G401 (cell line): ENCODE measurements at regions not wholly inside any gene's neighbourhood (a gene's known extent, or its start where the extent isn't known, plus 50 kb on each side); places are given as distances from the start of the nearest gene placed in this dataset.

Source experiments
- DNase-seq: peaks from one replicate; pipeline ENCODE4 v3.0.0-alpha.2; 2015; ENCODE audit warnings: low spot score
- in situ Hi-C: cut with HindIII; loops from 2 replicates; pipeline ENCODE4 v1.10.0; 2016; ENCODE audit warnings: low sequenced_read_pairs, mixed read lengths

GRCh38 chr1:39106801-39107327 is 80.7 kb downstream of the NDUFS5 start:
- DNase-seq: no peak
- in situ Hi-C loops: no loop called here

DNA sequence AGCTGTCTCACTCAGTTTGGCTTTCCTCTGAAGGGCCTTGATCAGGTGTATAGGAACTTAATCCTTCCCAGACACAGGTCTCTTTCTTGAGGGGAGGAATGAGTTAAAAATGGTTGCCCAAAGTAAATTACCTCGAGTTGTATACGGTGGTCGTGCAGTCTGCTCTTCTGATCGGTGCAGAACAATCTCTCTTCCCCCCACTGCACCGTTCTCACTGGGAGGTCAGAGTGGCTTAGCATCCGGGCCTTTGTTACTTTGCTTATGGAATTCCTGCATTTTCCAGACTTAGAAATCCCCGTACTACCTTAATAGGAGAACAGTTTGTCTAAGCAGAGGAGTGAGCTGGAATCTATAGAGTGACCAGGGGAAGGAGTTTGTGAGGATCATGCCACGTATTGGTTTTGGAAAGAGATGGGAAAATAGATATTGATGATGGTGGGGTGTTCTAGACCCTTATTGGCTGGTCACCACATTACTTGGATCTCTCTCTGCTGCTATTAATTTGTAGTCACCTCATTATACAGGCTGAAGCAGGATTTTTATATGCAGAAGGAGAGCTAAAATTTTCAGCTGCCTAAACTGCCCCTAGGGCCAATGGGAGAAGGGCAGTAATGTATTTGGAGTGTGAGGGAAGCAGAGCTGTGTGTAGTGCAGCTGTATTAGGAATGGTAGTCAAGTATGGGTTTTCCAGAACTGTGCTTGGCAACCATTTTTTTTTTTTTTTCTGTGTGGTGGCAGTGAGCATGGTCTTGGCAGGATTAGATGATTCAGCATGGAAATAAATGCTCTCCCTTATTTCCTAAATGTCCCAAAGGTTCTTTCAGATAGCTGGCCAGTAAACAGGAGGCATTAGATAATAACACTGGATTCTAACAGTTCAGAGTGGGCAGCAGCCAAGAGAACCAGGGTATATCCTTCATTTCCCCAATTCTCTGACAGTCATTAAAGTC is 81.5 kb downstream of the NDUFS5 start:
- no peak for DNase-seq
- in situ Hi-C loops: no loop called here

- in situ Hi-C loops: no loop called here
- DNase-seq: no peak
These were observed 83.5 kb downstream of the NDUFS5 start for GRCh38 chr1:39109644-39110043.

DNA sequence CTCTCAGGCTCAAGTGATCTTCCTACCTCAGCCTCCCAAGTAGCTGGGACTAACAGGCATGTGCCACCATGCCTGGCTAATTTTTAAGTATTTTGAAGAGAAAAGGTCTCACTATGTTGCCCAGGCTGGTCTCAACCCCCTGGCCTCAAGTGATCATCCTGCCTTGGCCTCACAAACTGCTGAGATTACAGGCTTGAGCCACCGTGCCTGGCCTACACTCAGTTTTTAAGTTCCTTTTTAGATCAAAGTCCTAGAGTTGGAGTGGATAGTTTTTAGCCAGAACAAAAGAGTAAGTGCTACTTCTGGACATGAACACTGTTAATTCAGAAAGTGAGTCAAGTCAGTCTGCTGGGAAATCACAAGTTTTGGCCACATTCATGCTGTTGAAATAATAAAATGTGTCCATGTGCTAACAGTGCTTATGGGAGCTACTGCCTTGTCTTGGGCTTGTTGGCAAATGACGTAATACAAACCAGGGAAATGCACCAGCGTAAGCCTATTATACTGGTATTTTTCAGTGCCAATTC is 84.2 kb downstream of the NDUFS5 start:
- no peak for DNase-seq
- in situ Hi-C loops: no loop called here

DNA sequence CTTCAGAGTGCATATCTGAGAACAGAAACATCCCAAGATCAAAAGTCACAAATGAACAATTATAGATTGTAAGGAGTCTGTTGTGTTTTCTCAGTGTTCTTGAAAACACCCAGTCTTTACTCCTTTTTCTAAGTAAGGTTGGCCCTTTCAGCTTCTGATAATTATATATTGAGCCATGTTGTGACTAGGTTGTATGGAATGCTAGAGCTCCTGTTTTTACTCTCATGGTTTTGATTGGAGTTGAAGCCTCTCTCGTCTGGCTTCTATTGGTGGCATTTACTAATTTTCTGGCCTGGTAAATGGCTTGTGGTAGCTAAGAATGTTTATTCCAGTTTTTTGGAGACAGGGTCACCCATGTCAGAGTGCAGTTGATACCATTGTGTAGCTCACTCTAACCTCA is 84.7 kb downstream of the NDUFS5 start:
- in situ Hi-C loops: no loop called here
- no peak for DNase-seq

GRCh38 chr1:39113109-39113743 is 87.1 kb downstream of the NDUFS5 start:
- no peak for DNase-seq
- in situ Hi-C loops: no loop called here

DNA sequence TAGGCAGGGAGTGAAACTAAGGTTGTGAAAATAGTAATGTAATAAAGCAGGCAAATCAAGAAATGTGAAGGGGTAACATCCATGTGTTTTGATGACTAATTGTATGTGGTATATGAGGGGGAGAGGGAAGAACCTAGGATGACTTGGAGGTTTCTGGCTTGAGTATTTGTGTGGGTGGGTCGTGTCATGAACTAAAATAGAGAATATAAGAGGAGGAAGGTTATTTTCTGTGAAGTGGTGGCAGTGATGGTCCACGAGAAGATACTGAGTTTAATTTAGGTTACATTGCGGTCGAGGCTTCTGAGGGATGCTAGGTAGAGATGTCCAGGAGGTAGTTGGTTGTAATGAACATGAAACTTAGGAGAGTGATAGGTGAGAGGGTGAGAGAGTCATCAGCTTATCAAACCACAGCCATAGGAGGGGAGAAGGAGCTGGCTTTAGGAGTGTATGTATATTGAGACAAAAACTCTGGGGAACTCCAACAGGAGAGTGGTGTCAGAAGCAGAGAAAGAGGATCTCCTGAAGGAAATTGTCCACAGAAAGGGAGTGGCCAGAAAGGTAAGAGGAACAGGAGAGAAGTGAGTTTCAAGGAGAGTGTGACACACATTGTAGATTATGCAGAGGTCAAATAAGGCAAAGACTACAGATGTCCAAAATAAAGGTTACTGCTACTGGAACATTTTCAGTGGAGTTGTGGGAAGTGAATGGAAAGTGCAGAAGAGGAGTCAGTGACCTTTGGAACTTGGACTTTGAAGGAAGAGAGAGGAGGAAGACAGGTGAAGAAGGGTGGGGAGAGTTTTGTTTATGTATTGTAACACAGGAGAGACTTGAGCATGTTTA is 89.0 kb upstream of the MACF1 start:
- DNase-seq: no peak
- in situ Hi-C loops: no loop called here

DNA sequence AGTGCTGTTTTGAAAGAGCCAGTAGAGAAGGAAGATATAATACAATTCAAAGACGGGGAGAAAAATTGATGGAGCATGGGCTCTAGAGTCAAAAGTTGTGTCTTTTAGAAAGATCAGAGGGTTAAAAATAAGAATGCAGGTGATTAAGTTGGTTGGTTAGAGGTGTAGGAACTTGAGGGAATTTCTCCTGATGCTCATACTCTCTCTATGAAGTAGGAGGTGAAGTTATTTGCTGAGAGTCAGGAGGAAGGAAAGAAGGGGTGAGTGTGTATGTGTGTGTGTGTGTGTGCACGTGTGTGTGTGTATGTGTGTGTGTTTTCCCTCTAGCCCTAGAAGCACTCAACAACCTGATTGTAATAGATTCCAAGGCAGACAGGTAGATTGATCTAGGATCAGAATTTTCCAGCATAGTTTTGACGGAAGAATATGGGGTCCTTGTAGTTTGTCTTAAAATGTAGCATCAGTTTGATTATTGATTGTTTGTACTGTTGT is 88.3 kb upstream of the MACF1 start:
- in situ Hi-C loops: no loop called here
- no peak for DNase-seq

DNA sequence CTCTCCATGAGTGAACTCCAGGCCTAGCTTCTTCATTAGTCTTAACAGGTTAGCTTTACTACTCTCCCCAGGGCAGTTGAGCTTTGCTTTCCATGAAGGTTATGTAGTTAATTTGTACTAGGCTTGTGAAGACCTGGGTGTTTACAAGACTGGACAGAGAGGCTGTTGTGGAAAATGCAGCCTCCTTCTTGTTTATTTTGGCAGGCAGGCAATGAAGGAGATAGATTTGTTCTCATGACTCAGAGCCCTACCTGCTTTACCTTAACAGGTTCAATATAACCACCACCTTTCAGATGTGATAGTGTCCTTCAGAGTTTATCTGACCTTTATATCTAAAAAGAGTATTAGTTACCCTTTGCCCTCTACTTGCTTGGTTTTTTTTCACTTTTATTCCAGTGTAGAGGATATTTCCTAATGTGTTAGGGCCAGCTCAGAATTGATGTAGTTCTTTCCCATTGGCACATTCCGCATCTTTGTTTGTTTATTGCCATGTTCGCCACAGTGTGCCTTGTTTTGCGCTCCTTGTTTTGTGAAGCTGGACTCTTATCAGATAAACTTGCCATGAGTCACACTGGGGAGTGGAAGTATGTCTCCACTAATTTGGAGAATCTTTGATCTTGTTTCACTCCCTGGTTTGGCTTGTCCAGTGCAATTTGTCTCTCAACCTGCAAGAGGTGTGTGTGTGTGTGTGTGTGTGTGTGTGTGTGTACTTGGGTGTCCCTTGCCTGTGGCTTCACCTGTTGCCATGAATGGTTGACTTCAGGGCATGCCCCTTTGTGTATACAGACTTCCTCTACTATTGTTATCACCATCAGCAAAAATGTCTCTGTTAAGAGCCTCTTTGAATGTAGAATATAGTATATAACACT is 87.4 kb upstream of the MACF1 start:
- in situ Hi-C loops: no loop called here
- no peak for DNase-seq

- in situ Hi-C loops: no loop called here
- no peak for DNase-seq
These were observed 86.5 kb upstream of the MACF1 start for GRCh38 chr1:39117899-39118450.

DNA sequence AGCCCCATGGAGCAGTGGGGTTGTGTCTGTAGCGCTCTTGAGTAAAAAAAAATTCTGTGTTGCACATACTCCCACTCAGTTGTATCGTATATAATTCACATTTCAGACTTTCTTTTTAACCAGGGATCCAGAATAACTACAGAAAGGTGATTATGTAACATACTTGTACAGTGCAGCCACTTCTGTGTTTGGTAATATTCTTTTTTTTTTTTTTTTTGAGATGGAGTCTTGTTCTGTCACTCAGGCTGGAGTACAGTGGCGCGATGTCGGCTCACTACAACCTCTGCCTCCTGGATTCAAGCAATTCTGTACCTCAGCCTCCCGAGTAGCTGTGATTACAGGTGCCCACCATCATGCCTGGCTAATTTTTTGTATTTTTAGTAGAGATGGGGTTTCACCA is 82.4 kb upstream of the MACF1 start:
- in situ Hi-C loops: no loop called here
- DNase-seq: no peak

GRCh38 chr1:39124282-39124681 is 80.2 kb upstream of the MACF1 start:
- in situ Hi-C loops: no loop called here
- no peak for DNase-seq

DNA sequence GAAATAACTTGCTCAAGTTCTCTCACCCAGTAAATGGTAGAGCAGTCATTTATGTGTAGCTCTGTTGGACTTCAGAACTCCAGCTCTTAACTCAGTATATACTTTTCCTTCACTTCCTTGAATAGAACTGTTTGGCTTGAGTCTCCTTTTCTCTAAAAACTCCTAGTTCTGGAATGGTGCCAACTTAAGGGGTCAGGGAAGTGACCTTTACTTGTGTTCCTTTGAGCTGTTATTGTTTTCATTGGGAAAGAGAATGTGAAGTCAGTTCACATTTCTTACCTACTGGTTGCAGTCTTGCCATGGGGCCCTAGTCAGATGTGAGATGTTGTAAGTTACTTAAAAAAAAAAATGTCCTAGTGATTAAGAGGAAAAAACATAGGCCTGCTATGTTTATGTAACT is 77.0 kb upstream of the MACF1 start:
- no peak for DNase-seq
- in situ Hi-C loops: no loop called here

GRCh38 chr1:39128126-39128525 is 76.4 kb upstream of the MACF1 start:
- in situ Hi-C loops: no loop called here
- DNase-seq: no peak

- no peak for DNase-seq
- in situ Hi-C loops: no loop called here
These were observed 75.5 kb upstream of the MACF1 start for GRCh38 chr1:39128959-39129358.

- DNase-seq: peak; percentile 50
- in situ Hi-C loops: no loop called here
These were observed 75.0 kb upstream of the MACF1 start for GRCh38 chr1:39129514-39129913.

- DNase-seq: no peak
- in situ Hi-C loops: no loop called here
These were observed 74.2 kb upstream of the MACF1 start for GRCh38 chr1:39130325-39130724.

DNA sequence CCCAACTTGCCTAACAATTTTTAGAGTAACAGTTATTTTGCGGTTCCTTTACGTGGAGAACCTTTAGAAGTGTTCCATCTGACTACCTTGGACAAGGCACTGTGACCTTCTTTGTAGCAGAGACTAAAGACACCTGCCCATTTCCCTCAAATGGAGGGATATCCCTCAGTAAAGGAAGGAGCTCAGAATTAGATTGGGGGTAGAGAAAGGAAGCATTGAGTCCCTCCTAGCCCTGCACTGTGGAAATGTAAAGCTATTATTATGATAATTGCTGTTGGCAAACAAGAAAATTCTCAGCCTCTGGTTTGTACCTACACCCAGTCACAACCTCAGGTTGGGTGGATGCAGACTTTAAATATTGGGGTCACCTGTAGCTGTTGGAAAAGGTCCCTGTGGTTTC is 72.6 kb upstream of the MACF1 start:
- in situ Hi-C loops: no loop called here

More for the DNA sequence above, 72.6 kb upstream of the MACF1 start:
- DNase-seq: no peak
